ENCODE measurements at regions not wholly inside any gene's neighbourhood (a gene's known extent, or its start where the extent isn't known, plus 50 kb on each side); places are given as distances from the start of the nearest gene placed in this dataset.

- H3K4me3 ChIP-seq (ENCODE audit: low read depth, low read length): no peak overlapping the region
- DNase-seq (ENCODE audit: low read depth): no peak
- no peak for TF ChIP-seq CTCF (IDR thresholded peaks at IDR 0.05; ENCODE audit: insufficient read depth, low read depth, low read length, missing control alignments)
Measured at GRCh38 chr2:238668426-238668825, 179.5 kb upstream of the TWIST2 start.

- DNase-seq (ENCODE audit: low read depth): no peak
Measured at GRCh38 chr2:238669046-238669445, 178.8 kb upstream of the TWIST2 start.

GRCh38 chr2:238669581-238670080 is 178.3 kb upstream of the TWIST2 start:
- no peak overlapping the region for H3K4me3 ChIP-seq (ENCODE audit: low read depth, low read length)
- TF ChIP-seq CTCF (IDR thresholded peaks at IDR 0.05; ENCODE audit: insufficient read depth, low read depth, low read length, missing control alignments): no peak
- DNase-seq (ENCODE audit: low read depth): no peak

More at GRCh38 chr2:238669046-238669445, 178.8 kb upstream of the TWIST2 start:
- TF ChIP-seq CTCF (IDR thresholded peaks at IDR 0.05; ENCODE audit: insufficient read depth, low read depth, low read length, missing control alignments): no peak
- H3K4me3 ChIP-seq (ENCODE audit: low read depth, low read length): no peak overlapping the region

- TF ChIP-seq CTCF (IDR thresholded peaks at IDR 0.05; ENCODE audit: insufficient read depth, low read depth, low read length, missing control alignments): no peak
- H3K4me3 ChIP-seq (ENCODE audit: low read depth, low read length): no peak overlapping the region
- DNase-seq (ENCODE audit: low read depth): no peak
Measured at GRCh38 chr2:238670111-238670585, 177.7 kb upstream of the TWIST2 start.

GRCh38 chr2:238682536-238682935 is 165.3 kb upstream of the TWIST2 start:
- no peak for TF ChIP-seq CTCF (IDR thresholded peaks at IDR 0.05; ENCODE audit: insufficient read depth, low read depth, low read length, missing control alignments)
- DNase-seq (ENCODE audit: low read depth): no peak
- no peak overlapping the region for H3K4me3 ChIP-seq (ENCODE audit: low read depth, low read length)

- DNase-seq (ENCODE audit: low read depth): no peak
- no peak overlapping the region for H3K4me3 ChIP-seq (ENCODE audit: low read depth, low read length)
- no peak for TF ChIP-seq CTCF (IDR thresholded peaks at IDR 0.05; ENCODE audit: insufficient read depth, low read depth, low read length, missing control alignments)
Measured at GRCh38 chr2:238684362-238685326, 163.2 kb upstream of the TWIST2 start.
